A673 (cell line): ENCODE measurements at regions not wholly inside any gene's neighbourhood (a gene's known extent, or its start where the extent isn't known, plus 50 kb on each side); places are given as distances from the start of the nearest gene placed in this dataset.

Source experiments
- CTCF ChIP-seq: fragments of 300-800, 200-600 bp; sonication (generic); conservative IDR thresholded peaks from 2 replicates; pipeline ENCODE4 v1.5.1; 2017; ENCODE audit warnings: low read depth, mild to moderate bottlenecking, antibody characterized with exemption, low read length, moderate library complexity, mixed read lengths
- EZH2 ChIP-seq: fragments of 200-600 bp; sonication (generic); IDR thresholded peaks from 2 replicates; pipeline ENCODE4 v1.6.1; 2017; ENCODE audit warnings: borderline replicate concordance, low read depth, mild to moderate bottlenecking, mixed read lengths, antibody characterized with exemption, low read length; ENCODE audit not compliant: poor library complexity, severe bottlenecking

GRCh38 chr10:52561322-52561721, 211.3 kb downstream of the MBL2 start:
- no peak for TF ChIP-seq CTCF
- TF ChIP-seq EZH2, result no peak
